Midbrain (tissue), 1 donor: ENCODE measurements at regions not wholly inside any gene's neighbourhood (a gene's known extent, or its start where the extent isn't known, plus 50 kb on each side); places are given as distances from the start of the nearest gene placed in this dataset.

Source experiments
- DNase-seq: peaks from one replicate; lab custom pipeline; 2025; lab: John Stamatoyannopoulos, UW

DNA sequence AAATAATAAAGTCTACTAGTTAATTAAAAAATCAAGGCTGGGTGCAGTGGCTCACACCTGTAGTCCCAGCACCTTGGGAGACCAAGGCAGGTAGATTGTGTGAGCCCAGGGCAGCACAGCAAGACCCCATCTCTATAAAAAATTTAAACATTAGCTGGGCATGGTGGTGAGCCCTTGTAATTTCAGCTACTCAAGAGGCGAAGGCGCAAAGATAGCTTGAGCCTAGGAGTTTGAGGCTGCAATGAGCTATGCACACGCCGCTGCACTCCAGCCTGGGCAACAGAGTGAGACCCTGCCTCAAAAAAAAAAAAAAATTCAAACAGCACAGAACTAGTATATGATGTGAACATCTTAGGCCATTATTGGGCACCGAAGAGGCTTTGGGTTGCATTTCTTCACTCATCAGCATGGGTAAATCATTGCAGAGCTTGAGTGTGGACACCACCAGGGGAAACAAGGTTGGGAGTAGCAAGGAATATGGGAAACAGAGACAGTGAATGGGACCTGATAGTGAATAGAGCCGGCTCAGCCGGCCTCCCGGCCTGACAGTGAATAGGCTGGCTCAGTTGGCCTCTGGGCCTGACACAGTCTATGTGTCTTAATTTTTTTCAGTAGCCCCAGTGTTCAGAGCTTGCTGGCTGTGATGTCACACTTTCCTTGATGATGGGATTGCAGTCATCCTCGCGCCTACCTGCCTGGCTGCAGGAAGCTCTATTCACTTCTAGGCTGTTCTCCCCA is 89.1 kb upstream of the ERRFI1 start:
- no peak for DNase-seq

DNA sequence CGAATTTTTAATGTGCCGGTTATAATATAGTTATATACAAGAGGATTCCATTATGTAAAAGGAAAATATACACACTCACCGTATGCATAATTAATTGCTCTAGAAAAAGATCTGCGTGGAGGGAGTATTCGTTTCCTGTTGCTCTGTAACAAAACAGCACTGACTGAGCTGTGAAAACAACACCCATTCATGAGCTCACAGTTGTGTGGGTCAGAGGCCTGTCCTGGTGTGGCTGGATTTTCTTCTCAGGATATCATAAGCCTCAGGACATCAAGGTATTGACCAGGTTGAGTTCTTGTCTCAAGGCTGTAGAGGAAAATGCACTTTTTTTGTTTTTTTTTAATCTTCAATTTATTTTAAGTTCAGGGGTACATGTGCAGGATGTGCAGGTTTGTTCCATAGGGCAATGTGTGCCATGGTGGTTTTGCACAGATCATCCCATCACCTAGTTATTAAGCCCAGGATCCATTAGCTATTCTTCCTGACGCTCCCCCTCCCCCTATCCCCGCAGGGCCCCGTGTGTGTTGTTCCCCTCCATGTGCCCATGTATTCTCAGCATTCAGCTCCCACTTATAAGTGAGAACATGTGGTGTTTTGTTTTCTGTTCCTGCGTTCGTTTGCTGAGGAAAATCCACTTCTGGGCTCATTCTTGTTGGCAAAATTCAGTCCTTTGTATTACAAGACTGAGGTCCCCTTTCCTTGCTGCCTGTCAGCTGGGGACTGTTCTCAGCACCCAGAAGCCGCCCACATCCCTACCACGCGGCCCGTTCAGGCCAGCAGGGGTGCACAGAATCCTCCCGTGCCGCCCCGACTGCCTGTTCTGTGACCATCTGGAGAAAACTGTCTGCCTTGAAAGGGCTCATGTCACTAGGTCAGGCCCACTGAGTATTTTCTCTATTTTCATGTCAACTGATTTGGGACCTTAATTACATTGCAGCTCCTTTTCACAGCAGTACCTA is 87.4 kb upstream of the ERRFI1 start:
- no peak for DNase-seq

DNA sequence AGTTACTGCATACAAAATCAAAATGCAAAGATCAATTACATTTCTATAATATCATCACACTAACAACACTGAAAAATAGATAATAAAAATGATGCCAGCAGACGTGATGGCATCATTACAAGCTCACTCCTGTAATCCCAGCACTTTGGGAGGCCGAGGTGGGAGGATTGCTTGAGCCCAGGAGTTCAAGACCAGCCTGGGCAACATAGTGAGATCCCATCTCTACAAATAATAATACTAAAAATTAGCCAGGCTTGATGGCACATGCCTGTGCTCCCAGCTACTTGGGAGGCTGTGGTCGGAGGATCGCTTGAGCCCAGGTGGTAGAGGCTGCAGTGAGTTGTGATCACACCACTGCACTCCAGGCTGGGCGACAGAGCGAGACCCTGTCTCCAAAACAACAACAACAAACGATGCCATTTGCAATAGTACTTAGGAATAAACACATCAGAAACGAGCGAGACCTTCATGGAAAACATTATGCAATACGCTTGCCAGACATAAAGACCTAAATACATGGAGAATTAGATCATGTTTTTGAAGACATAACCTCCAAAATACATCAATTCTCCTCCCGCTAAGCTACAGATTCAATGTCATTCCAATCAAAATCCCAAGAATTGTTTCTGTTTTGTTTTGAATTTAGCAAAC is 86.6 kb upstream of the ERRFI1 start:
- no peak for DNase-seq

DNA sequence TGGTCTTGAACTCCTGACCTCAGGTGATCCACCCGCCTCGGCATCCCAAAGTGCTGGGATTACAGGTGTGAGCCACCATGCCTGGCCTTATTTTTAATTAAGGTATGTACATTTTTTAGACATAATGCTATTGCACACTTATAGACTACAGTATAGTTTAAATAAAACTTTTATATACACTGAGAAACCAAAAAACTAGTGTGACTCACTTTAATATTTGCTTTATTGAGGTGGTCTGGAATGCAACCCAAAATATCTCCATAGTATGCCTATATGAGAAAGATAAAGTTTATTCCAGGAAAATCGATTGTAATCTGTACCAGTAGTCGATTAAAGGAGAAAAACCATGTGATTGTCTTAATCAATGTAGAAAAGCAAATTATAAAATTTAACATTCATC is 85.5 kb upstream of the ERRFI1 start:
- DNase-seq: no peak

DNA sequence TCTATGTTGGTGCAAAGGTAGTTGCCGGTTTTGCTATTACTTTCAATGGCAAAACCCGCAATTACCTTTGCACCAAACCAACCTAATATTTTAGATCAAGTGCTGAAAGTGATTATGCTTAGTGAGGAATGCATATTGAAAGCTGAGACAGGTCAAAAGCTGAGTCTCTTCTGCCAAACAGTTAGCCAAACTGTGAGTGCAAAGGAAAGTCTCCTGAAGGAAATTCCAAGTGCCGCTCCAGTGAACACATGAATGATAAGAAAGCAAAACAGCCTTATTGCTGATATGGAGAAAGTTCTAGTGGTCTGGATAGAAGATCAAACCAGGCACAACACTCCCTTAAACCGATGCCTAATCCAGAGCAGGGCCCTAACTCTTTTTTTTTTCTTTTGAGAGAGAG is 83.1 kb upstream of the ERRFI1 start:
- DNase-seq: no peak

DNA sequence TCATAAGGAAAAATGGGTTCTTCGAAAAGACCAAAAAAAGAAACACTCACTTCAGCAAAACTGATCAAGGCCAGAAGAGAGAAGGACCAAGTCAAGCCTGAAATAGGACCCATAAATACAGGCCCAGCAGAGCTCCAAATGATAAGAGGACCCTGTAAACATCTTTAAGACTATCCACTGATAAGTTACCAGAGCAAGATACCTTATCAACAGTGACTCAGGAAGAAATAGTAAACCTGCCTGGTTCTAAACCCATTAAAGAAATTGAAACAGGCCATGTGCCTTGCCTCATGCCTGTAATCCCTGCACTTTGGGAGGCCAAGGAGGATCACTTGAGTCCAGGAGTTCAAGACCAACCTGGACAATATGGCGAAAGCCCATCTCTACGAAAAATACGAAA is 81.8 kb upstream of the ERRFI1 start:
- no peak for DNase-seq

DNA sequence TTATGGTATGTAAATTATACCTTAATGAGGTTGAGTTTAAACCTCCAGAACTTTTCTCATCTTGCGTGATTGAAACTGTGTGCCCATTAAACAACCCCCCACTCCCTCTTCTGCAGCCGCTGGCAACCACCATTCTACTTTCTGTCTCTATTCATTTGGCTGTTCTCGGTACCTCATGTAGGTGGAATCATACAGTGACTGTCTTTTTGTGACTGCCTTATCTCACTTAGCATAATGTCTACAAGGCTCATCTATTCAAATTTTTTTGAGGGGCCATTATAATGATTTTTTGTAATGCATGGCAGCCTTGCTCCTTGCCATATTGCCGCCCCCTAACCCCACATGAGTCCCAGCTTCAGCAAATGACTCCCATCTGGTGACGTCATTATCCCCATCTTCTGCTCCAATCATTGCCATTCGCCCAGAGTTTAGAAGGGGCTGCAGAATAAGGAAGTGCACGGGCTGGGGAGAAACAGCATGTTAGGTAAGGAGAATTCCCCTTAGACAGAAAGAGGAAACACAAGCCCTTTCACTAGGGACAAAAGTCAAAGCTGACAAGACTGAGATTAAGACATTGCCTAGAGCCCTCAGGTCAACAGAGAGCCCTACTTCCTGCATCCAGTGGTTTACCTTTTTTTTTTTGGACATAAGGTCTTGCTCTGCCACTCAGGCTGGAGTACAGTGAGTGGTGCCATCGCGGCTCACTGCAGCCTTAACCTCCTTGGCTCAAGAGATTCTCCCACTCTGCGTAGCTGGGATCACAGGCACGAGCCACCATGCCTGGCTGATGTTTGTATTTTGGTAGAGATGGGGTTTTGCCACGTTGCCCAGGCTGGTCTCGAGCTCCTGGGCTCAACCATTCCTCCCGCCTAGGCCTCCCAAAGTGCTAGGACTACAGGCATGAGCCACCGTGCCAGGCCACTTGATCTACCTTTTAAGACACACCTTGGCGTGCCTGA is 78.4 kb upstream of the ERRFI1 start:
- DNase-seq: no peak

DNA sequence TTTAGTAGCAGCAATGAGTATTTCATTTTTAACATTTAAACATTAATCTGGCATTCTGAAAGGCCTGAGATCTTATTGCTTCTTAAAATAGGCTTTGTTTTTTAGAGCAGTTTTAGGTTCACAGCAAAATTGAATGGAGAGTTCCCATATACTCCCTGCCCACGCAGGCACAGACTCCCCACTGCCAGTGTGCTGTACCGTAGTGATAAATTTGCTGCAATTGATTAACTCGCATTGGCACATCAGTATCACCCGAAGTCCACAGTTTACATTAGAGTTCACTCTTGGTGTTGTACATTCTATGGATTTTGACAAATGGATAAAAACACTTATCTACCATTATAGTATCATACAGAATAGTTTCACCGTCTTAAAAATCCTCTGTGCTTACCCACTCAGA is 71.8 kb upstream of the ERRFI1 start:
- DNase-seq: no peak

DNA sequence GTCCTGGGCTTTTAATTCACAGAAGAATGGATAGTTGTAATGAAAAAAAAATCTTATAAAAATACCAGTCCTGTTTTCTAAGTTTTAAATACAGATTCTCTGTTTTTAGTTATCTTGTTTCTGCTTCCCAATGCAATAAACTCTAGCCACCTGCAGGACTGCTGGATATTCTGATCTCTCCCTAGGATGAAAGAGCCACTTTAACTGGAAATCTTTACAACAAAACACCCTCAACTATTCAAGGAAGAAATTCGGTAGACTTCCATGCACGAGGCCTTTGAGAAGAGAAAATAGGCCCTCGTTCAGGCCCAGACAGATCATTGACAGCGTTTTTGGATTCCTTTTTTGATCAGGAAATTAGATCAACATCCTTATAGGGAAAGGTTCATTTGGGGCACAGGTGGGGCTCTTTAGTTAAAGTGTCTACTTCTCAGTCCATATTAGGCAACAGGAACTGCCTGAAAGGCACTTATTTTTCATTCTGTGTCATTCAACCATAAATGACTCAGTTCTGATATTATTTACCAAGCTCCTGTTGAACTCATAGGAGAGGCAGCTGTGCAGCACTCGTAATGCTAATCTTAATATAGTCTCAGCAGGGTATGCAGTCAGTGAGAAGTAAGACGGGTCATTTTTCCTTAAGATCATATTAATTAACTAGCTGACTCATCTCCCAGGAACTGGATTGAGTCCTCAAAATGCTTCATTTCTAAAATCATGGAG is 71.1 kb upstream of the ERRFI1 start:
- no peak for DNase-seq

DNA sequence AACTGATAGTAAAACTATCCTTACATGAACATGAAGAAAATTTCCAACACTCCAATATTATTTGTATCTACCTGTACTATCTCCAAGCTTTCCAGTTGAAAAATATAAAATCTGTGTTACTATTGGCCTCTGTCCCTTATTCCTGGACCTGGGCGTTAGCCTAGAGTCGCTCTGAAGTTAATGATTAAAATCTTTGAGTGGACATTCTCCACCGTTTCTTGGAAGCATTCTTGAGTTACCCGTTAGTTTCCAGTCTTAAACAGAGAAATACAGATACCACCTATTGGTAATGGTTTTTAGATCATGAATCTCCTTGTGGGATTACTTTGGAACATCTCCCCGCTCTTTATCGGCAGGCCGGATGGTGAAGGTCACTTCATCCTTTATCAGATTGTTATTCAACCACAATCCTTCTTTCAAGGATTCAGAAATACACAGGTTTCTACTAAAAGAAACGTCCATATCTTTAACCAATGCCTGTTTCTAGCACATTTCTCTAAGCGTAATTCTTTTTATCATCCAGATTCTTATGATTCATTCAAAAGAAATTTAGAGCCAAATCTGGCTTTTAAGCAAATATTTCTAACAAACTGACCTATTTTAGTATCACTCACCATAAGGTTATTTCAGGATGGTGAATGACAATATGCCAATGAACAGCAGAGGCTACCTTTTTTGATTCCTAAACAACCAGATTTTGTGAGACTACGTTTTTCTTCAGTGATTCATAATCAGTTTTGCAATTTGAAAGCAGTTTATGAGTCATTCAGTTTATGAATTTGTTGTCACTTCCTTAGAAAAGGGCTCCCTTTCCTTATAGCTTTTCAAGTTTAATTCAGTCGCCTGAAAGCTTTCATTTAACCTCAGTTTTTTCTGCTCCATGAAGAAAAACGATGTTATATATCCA is 70.2 kb upstream of the ERRFI1 start:
- DNase-seq: no peak

DNA sequence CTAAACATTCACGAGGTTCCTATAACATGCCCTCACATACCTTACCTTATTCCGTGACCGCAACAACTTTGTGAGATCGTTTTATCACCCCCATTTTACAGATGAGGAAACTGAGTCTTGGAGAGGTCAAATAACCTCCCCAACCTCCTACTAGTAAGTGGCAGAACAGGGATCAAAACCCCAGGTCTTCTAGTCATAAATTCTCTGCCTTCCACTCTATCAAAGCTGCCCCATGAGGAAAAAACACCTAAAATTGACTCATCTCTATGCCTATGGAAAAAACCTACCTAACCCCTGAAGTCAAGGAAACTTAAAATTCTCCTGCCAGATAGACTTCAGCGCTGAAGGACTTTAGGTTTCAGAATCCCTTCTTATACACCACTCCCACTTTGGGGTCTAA is 69.5 kb upstream of the ERRFI1 start:
- no peak for DNase-seq

DNA sequence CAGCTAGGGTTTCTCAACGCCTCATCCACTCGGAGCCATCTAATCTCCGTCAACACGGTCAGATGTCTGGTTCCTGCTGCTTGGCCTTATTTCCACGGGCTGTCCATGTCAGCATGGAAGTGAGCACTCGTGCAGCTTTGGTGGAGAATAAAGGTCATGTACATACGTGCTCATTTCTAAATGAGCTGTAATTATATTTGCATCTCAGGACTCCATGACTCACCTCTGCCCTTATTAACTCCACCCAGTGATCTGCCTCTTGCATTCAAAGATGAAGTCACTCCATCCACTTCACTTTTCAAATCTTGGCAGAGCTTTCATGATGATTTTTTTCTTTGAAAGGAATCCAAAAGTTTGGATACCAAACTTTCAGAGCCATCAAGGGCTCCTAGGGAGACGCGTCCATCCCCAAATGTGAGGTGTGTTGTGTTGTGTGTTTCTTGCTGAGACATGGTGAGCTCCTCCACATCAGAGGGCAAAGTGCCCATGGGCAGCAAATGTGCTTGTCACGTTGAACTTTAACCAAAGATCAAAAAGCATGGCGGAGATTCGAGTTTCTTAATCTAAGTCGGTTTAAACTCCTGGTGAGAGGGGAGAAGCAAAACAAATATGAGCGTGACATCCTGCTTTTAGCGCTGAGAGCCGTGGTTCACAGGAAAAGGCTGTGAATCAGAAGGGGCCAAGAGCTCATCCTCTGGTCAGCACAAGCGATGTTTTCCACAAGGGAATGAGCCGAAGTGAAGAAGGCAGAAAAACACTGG is 68.6 kb upstream of the ERRFI1 start:
- no peak for DNase-seq

DNA sequence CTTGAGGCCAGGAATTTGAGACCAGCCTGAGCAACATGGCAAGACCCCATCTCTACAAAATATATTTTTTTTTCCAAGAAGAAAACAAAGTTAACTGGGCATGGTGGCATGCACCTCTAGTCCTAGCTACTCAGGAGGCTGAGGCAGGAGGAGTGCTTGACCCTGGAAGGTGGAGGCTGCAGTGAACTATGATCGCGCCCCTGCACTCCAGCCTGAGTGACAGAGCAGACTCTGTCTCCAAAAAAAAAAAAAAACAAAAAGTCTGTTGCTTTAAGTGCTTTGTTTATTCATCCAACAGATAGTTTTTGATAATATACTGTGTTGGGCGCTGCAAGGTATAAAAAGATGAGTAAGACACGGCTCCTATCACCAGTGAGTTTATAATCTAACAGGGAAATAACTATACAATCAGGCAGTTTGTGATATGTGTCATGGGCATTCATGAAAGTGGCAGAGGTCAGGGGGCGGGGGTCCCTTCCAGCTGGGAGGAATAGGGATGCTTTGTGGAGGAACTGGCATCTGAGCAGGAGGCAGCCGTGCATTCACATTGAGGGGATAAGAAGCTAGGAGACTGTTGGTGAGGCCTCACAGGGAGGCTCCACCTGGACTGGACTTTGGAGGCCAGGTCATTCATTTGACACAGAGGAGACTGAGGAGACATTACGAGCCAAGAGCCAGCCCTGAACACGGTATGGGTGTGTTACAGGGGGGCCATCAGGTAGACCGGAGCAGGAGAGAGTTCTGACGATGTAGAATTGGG is 67.3 kb upstream of the ERRFI1 start:
- no peak for DNase-seq

DNA sequence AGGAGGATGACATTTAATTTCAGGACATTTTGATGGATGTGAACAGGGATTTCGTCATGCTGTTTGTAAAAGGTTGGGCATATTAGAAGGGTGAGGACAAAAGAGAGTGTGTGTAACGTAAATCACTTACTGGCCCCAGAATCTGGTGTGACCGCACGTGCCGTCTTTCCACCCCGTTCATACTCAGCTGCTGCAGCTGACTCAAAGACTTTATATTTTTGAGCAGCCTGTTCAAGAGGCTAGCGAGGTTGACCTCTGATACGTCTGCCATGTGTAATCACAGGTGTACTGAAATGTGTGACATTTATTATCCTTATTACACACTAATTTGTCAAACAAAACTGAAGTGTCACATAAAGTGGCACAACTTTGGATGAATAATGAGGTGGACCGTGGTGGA is 66.5 kb upstream of the ERRFI1 start:
- DNase-seq: no peak

DNA sequence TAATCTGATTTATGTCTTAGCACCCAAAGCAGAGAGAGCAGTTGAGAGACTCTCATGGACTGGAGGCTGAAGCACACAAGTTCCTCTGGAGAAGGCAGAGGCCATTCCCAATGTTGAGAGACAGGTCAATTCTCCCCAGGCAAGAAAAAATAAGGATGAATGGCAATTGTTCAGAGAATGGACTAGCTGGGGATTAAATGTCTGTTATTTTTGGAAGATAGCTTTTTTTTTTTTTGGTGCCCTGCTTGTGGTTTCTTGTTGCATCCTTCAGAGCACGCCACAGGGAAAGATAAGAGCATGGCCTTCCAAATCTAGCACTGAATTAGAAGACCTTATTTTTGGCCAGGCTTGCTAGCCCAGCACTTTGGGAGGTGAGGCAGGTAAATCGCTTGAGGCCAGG is 65.6 kb upstream of the ERRFI1 start:
- no peak for DNase-seq

DNA sequence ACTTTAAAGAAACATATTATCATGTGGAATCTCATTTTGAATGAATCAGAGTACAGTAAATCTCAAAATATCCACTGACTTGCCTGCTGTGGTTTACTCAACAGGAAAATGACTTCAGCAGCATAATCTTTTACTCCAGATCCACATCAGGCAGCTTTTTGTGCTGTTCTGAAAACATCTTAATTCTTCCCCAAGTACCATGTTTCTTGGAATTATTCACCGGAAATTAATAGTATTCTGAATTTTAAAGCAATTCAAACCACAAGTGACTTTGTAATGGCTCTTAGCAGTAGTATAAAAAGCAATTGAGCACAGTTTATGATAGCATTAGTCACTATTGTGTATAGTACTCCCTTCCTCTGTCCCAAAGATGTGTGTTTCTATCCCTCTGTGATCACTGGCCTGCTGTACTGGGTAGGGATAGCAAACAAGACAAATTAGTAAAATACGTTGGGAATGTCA is 64.2 kb upstream of the ERRFI1 start:
- no peak for DNase-seq

DNA sequence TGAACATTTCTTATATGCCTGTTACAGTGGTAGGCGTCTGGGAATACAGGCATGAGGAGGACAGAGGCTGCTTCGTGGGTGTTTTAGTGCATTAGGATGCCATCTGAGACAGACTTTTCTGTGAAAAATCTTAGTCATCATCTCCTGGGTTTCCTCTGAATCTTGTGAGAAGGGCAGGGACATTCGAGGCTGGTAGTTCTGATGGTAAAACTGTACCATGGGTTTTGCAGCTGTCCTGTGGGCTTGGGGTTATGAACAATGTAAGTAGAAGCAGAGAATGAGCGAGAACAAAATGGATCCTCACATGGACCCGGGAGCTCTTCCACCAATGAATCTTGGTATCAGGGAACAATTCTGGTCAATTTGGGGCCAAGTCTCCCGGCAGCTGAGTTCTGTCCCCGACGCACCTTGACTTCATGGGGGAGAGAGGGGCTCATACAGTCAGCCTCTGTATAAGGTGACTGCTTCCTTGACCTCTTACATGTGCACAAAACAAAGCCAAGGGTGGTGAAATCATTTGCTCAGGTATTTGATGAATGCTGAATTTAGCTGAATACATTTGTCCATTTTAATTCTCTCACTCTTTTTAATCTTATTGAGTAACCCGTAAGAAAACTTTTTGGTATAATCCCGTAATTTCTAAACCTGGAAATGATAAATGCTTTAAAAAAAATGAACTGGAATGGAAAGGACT is 63.6 kb upstream of the ERRFI1 start:
- DNase-seq: no peak

DNA sequence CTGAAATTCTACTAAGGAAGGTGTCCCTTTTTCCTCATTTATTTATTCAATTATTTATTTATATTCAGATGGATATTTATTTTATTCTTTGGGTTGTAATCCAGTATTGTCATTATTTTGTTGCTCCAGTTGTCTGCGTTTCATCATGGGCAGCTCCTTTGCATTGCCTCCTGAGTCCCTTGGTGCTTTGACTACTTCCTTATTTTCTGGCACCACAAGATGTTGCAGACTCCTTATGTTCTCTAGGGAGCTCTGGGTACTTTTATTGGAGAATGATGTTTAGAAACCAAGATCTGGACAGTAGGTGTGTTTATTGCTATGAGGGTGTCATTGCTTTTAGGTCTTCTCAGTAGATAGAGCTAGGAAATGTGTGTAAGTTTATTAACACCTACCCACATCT is 59.9 kb upstream of the ERRFI1 start:
- no peak for DNase-seq
